GM20000 (cell line): ENCODE measurements at regions not wholly inside any gene's neighbourhood (a gene's known extent, or its start where the extent isn't known, plus 50 kb on each side); places are given as distances from the start of the nearest gene placed in this dataset.

Experiments
- DNase-seq: peaks from one replicate; pipeline ENCODE4 v3.0.0; 2012; ENCODE audit warnings: low spot score
- CTCF ChIP-seq: IDR thresholded peaks from 2 replicates; pipeline ENCODE4 v1.5.1; 2012; ENCODE audit warnings: mild to moderate bottlenecking, control low read depth; ENCODE audit errors: extremely low read depth, missing control alignments

- TF ChIP-seq CTCF, result no peak
- no peak for DNase-seq
Observed at GRCh38 chr2:65885266-65885665, 452.9 kb upstream of the SPRED2 start.

- no peak for DNase-seq
- TF ChIP-seq CTCF, result no peak
Observed at GRCh38 chr2:65881592-65881991, 449.2 kb upstream of the SPRED2 start.

GRCh38 chr2:65880436-65880835 is 448.0 kb upstream of the SPRED2 start:
- no peak for DNase-seq
- no peak for TF ChIP-seq CTCF

- no peak for DNase-seq
Observed at GRCh38 chr2:65878011-65878340, 445.6 kb upstream of the SPRED2 start.

GRCh38 chr2:65877331-65878010 is 445.1 kb upstream of the SPRED2 start:
- no peak for DNase-seq

More at GRCh38 chr2:65878011-65878340, 445.6 kb upstream of the SPRED2 start:
- no peak for TF ChIP-seq CTCF

GRCh38 chr2:65876114-65876513 is 443.7 kb upstream of the SPRED2 start:
- DNase-seq, result no peak
- TF ChIP-seq CTCF, result no peak

More at GRCh38 chr2:65877331-65878010, 445.1 kb upstream of the SPRED2 start:
- TF ChIP-seq CTCF, result no peak

- DNase-seq, result no peak
- TF ChIP-seq CTCF, result no peak
Observed at GRCh38 chr2:65870826-65871225, 438.4 kb upstream of the SPRED2 start.
